SK-N-MC (cell line): ENCODE measurements at regions not wholly inside any gene's neighbourhood (a gene's known extent, or its start where the extent isn't known, plus 50 kb on each side); places are given as distances from the start of the nearest gene placed in this dataset.

Source experiments
- EZH2 ChIP-seq: fragments of 200-600 bp; sonication (generic); IDR thresholded peaks from one replicate; pipeline ENCODE4 v1.6.1; 2017; ENCODE audit warnings: antibody characterized with exemption
- POLR2AphosphoS5 ChIP-seq: IDR thresholded peaks from 2 replicates; pipeline ENCODE4 v1.6.1; 2012; ENCODE audit warnings: mild to moderate bottlenecking, low read depth, low read length, borderline replicate concordance

DNA sequence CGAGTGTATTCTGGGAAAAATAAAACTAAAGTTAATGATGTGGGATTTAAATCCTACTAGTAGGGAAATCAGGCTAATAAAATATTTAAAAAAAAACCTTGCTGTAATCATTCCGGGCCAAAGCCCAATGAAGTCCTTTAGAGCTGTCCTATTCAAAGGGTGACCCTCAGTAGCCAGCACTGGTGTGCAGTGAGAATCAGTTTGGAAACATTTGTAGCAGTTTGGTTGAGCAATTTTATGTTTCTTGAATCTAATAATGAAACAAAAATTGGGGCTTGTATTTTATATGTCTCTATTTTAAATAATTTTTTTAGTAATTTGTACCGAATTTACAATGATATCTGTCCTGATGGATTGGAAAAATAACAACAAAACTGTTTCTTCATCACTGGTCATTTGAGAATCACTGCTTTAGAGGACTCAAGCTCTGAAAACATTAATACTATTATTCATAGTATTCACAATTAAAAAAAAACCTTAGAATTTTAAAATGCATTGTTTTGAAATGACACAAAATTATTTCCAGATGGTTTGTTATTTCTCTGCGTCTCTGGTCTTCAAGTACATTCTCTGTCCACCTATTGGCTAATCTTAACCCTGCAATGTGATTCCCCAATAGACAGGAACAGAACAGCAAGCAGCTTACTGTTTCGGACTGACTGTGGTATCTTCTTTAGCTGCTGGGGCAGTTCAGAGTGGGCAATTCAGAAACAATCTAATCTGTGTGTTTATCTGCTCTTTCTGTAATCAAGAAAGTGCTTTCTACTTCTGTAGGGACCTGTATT, 71.2 kb downstream of the OTOL1 start:
- TF ChIP-seq POLR2AphosphoS5, result no peak
- TF ChIP-seq EZH2, result no peak
